ENCODE measurements at regions not wholly inside any gene's neighbourhood (a gene's known extent, or its start where the extent isn't known, plus 50 kb on each side); places are given as distances from the start of the nearest gene placed in this dataset.

DNA sequence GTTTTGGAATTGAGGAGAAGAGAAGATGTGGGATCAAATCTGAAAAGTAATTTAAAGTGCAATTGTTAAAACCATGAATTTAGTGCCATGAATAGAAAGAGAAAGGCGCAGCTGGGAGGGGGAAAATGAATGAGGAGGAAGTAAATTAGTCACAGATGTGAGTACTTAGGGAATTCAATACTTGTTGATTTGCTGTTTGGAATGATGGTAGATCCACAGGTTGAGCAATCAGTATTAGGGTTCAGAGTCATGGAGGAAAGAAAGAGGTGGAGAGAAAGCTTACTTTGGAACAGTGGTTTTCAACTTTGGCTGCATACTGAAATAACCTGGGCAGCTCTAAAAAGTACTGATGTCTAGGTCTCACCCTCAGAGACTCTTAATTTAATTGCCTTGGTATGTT is 229.7 kb upstream of the ASCC3 start:
- TF ChIP-seq, protein P1, sequence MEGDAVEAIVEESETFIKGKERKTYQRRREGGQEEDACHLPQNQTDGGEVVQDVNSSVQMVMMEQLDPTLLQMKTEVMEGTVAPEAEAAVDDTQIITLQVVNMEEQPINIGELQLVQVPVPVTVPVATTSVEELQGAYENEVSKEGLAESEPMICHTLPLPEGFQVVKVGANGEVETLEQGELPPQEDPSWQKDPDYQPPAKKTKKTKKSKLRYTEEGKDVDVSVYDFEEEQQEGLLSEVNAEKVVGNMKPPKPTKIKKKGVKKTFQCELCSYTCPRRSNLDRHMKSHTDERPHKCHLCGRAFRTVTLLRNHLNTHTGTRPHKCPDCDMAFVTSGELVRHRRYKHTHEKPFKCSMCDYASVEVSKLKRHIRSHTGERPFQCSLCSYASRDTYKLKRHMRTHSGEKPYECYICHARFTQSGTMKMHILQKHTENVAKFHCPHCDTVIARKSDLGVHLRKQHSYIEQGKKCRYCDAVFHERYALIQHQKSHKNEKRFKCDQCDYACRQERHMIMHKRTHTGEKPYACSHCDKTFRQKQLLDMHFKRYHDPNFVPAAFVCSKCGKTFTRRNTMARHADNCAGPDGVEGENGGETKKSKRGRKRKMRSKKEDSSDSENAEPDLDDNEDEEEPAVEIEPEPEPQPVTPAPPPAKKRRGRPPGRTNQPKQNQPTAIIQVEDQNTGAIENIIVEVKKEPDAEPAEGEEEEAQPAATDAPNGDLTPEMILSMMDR (IDR thresholded peaks at IDR 0.05; ENCODE audit: low read depth, low read length, poor library complexity, severe bottlenecking): no peak
- TF ChIP-seq EZH2phosphoT487 (IDR thresholded peaks at IDR 0.05; ENCODE audit: borderline replicate concordance, low read length): no peak
